Upper lobe of left lung (tissue), 4 donors: ENCODE measurements at regions not wholly inside any gene's neighbourhood (a gene's known extent, or its start where the extent isn't known, plus 50 kb on each side); places are given as distances from the start of the nearest gene placed in this dataset.

ENCODE experiments used
- EP300 ChIP-seq, 4 donors: sonication (generic); formaldehyde crosslinking; IDR thresholded peaks; one replicate each; pipeline ENCODE4 v1.5.1; 2017; ENCODE audit warnings: antibody characterized with exemption in 4 of 4, control low read depth in 2 of 4
- POLR2A ChIP-seq, 4 donors: fragments of 450-650 bp; IDR thresholded peaks; one replicate each; pipeline ENCODE4 v1.5.1; 2016 to 2017; ENCODE audit warnings: antibody characterized with exemption in 4 of 4, mild to moderate bottlenecking in 2 of 4
- TF ChIP-seq, protein P1 (sequence below), 6 experiments: fragments of 450-650 bp in 4 of 6; fragments of 200-600 bp in 2 of 6; sonication (generic) in 2 of 6; IDR thresholded peaks; one replicate each; pipeline ENCODE4 v1.5.1; 2016 to 2019; ENCODE audit warnings: antibody characterized with exemption in 6 of 6

DNA sequence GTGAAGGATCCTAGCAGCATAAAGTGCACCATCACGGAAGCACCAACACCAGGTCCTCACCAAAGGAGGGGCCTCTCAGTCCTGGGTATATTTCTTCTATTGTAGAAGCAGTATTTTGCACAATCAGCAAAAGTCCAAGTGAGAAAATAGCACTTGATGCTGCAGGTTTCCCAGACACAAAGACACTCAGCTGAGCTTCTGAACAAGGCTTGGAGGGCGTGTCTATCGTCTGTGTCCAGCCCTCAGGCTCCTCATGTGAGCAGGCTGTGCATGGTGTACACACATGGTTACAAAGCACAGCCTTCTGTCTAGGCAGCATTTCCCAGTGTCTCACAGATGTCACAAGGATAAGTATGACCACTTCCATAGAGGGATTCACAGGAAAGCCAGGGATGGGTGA, 98.3 kb upstream of the SPATA12 start:
- TF ChIP-seq EP300 (IDR thresholded peaks at IDR 0.05) (no peak), POLR2A (IDR thresholded peaks at IDR 0.05) (no peak)
- TF ChIP-seq, protein P1, sequence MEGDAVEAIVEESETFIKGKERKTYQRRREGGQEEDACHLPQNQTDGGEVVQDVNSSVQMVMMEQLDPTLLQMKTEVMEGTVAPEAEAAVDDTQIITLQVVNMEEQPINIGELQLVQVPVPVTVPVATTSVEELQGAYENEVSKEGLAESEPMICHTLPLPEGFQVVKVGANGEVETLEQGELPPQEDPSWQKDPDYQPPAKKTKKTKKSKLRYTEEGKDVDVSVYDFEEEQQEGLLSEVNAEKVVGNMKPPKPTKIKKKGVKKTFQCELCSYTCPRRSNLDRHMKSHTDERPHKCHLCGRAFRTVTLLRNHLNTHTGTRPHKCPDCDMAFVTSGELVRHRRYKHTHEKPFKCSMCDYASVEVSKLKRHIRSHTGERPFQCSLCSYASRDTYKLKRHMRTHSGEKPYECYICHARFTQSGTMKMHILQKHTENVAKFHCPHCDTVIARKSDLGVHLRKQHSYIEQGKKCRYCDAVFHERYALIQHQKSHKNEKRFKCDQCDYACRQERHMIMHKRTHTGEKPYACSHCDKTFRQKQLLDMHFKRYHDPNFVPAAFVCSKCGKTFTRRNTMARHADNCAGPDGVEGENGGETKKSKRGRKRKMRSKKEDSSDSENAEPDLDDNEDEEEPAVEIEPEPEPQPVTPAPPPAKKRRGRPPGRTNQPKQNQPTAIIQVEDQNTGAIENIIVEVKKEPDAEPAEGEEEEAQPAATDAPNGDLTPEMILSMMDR (IDR thresholded peaks at IDR 0.05): no peak
